Nephron (organoid): ENCODE measurements at regions not wholly inside any gene's neighbourhood (a gene's known extent, or its start where the extent isn't known, plus 50 kb on each side); places are given as distances from the start of the nearest gene placed in this dataset.

Experiments
- H3K27ac Mint-ChIP-seq, 3 experiments: 2 replicates each; pipeline ENCODE4 v1.8.0; 2020; ENCODE audit warnings: mixed read lengths in 3 of 3, mild to moderate bottlenecking in 2 of 3, moderate library complexity in 1 of 3
- H3K27me3 Mint-ChIP-seq: 2 replicates; pipeline ENCODE4 v1.8.0; 2021; ENCODE audit warnings: low read depth, mild to moderate bottlenecking, moderate library complexity, mixed read lengths
- H3K36me3 Mint-ChIP-seq: 2 replicates; pipeline ENCODE4 v1.8.0; 2020; ENCODE audit warnings: low read depth, mixed read lengths
- H3K4me1 Mint-ChIP-seq: 2 replicates; pipeline ENCODE4 v1.8.0; 2020; ENCODE audit warnings: mixed read lengths
- H3K4me3 Mint-ChIP-seq, 3 experiments: 2 replicates each; pipeline ENCODE4 v1.8.0; 2020; ENCODE audit warnings: mild to moderate bottlenecking in 3 of 3, mixed read lengths in 3 of 3, moderate library complexity in 2 of 3
- H3K9me3 Mint-ChIP-seq: 2 replicates; pipeline ENCODE4 v1.8.0; 2020; ENCODE audit warnings: mixed read lengths
- TF ChIP-seq, protein P1 (sequence below), 3 experiments: fragments of 200-600 bp; sonication (generic); IDR thresholded peaks; one replicate each; pipeline ENCODE4 v1.5.0; 2021; ENCODE audit warnings: antibody characterized with exemption in 3 of 3; ENCODE audit not compliant: unreplicated experiment in 3 of 3

DNA sequence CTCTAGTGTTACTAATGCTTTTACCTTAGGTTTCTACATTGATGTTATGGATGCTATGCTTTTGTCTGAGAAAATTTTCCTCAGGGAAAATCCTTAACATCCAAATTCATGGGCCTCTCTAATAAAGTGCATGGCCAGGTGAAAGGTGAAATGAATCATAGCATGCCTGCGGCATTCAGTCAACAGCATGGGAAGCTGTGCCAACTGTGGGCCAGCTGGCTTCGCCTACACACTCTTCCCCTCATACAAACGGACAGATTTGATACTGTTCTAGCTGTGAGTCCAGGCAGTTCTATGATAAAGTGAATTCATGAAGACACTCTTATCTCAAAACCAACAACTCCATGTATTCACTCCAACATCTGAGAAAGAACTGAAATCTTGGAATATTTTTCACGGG, 374.1 kb downstream of the PLK2 start:
- H3K36me3 Mint-ChIP-seq = no peaks in the 10 kb centered on the region
- TF ChIP-seq, protein P1, sequence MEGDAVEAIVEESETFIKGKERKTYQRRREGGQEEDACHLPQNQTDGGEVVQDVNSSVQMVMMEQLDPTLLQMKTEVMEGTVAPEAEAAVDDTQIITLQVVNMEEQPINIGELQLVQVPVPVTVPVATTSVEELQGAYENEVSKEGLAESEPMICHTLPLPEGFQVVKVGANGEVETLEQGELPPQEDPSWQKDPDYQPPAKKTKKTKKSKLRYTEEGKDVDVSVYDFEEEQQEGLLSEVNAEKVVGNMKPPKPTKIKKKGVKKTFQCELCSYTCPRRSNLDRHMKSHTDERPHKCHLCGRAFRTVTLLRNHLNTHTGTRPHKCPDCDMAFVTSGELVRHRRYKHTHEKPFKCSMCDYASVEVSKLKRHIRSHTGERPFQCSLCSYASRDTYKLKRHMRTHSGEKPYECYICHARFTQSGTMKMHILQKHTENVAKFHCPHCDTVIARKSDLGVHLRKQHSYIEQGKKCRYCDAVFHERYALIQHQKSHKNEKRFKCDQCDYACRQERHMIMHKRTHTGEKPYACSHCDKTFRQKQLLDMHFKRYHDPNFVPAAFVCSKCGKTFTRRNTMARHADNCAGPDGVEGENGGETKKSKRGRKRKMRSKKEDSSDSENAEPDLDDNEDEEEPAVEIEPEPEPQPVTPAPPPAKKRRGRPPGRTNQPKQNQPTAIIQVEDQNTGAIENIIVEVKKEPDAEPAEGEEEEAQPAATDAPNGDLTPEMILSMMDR (IDR thresholded peaks at IDR 0.05; ENCODE audit: unreplicated experiment in 3 of 3) = no peak
- no peaks in the 10 kb centered on the region for H3K27me3 Mint-ChIP-seq
- H3K4me1 Mint-ChIP-seq = peaks cover 38% of the 10 kb centered on the region
- no peak overlapping the region for H3K27ac Mint-ChIP-seq
- H3K9me3 Mint-ChIP-seq = no peaks in the 10 kb centered on the region
- H3K4me3 Mint-ChIP-seq = no peak overlapping the region

DNA sequence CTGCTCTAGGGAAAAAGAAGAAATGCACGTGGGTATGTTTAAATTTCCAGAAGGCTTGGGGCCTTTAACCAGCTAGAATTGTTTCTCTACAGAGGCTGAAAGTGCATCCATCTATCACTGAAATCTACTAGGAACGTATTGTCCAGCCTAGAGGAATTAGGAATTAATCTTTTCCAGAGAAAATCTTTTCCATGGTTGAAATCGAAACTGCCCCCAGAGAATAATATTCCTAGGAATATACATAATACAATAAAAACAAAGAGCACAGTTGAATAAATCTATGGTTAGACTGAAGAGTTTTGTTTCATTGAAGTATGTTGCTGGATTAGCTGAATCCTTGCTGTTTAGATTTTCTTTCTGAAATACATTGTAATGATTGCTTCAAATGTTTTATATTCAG, 378.5 kb downstream of the PLK2 start:
- no peaks in the 10 kb centered on the region for H3K36me3 Mint-ChIP-seq
- H3K4me3 Mint-ChIP-seq = no peak overlapping the region
- TF ChIP-seq, protein P1 (IDR thresholded peaks at IDR 0.05; ENCODE audit: unreplicated experiment in 3 of 3) = no peak
- peak overlapping the region in 1 of 3 experiments; percentile 5 for H3K27ac Mint-ChIP-seq
- H3K4me1 Mint-ChIP-seq = peaks cover 51% of the 10 kb centered on the region
- H3K27me3 Mint-ChIP-seq = no peaks in the 10 kb centered on the region
- H3K9me3 Mint-ChIP-seq = no peaks in the 10 kb centered on the region

DNA sequence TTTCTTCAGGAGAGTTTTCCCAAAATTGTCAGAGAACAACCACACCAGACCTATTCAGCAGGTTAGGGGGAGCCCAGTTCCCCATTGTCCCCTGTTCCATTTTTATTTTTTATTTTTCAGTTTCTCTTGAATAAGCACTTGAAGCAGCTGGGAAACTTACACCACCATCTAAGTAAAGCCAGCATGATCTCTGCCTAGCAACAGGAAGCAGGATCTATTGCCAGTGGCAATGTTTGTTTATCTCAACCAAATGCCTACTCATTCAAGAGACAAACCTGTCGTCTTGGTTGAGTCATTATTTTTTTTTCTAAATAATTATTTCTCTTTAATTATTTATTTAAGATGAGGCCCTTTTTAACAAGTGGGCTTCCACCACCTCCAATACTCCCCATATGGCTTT, 379.3 kb downstream of the PLK2 start:
- Mint-ChIP-seq H3K9me3 (no peaks in the 10 kb centered on the region), H3K4me3 (no peak overlapping the region), H3K36me3 (no peaks in the 10 kb centered on the region), H3K27ac (peak overlapping the region in 1 of 3 experiments; percentile 26), H3K4me1 (peaks cover 52% of the 10 kb centered on the region), H3K27me3 (no peaks in the 10 kb centered on the region)
- TF ChIP-seq, protein P1 (IDR thresholded peaks at IDR 0.05; ENCODE audit: unreplicated experiment in 3 of 3) = no peak

DNA sequence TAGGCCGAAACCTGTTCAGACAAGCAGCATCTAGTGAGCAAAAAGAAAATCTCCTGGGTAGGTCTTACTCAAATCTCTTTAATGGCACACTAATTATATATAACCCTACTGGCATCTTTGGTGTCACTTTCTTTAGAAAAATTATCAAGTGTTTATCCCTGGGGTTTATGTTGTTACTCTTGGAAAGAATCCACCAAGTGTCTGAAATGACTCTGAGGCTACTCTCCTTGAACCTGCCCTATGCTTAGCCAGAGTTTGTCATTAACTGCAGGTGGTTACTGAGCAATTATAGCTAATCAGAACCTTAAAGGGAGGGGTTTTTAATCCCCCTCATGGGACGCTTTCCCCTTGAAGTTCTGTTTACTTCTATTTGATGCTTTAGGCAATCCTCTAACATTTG, 381.9 kb downstream of the PLK2 start:
- TF ChIP-seq, protein P1 (IDR thresholded peaks at IDR 0.05; ENCODE audit: unreplicated experiment in 3 of 3) = no peak
- Mint-ChIP-seq H3K36me3 (no peaks in the 10 kb centered on the region), H3K9me3 (no peaks in the 10 kb centered on the region), H3K4me1 (peaks cover 65% of the 10 kb centered on the region), H3K27me3 (no peaks in the 10 kb centered on the region), H3K27ac (peak overlapping the region; percentile 40 to 60 (median 58)), H3K4me3 (no peak overlapping the region)

DNA sequence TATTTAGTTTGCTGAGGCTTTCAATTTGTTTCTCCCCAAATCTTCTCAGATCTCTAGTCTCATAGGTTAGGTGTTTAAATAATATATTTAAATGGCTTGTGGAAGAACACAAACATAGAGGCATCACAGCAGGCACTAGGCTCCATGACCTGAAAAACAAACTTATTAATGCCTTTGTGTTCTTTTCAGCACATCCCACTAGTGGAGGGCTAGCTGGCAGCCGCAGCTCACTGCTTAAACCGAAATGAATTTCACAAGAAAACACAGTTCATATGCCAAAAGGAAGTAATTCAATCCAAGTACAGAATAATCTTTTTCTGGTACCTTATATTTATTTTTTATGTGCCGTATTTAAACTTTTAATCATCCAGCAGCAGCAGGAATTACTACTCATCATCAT, 382.5 kb downstream of the PLK2 start:
- Mint-ChIP-seq H3K4me1 (peaks cover 65% of the 10 kb centered on the region), H3K9me3 (no peaks in the 10 kb centered on the region), H3K27me3 (no peaks in the 10 kb centered on the region), H3K27ac (peak overlapping the region; percentile 40 to 60 (median 58)), H3K36me3 (no peaks in the 10 kb centered on the region), H3K4me3 (no peak overlapping the region)
- TF ChIP-seq, protein P1 (IDR thresholded peaks at IDR 0.05; ENCODE audit: unreplicated experiment in 3 of 3) = no peak

DNA sequence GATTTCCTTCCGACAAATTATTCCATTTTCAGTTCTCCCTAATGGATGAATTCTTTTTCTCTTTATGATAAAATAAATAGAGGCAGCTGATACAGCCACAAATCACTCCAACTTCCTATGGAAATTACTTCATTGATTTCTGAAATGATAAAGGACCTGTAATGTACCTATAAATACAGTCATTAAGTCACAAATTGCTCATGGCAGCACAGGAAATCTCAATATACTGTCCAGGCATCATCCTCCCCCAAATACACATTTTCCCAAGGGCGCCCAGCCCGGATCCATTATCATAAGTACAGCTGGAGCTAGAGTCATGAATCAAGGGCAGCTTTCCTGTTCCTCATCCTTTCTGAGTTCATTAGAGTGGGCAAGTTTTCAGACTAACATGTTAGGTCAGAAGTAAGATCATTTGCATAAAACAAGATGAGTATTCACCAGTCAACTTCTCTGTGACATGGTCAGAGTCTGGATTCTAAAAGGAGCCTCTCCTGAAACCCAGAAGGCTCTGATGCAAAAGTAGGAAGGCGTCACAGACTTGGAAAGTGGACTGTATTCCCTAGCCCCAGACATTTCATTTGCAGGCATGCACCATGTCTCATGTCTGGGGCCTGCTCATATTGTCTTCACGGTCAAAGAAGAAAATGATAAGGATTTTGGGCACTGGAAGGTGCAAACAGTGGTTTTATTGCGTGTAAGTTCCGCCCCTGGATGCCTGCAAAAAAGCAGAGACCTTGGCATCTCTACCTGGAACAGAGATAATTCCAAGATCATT, 383.2 kb downstream of the PLK2 start:
- Mint-ChIP-seq H3K4me1 (peaks cover 68% of the 10 kb centered on the region), H3K27ac (peak overlapping the region; percentile 42 to 60 (median 58)), H3K36me3 (no peaks in the 10 kb centered on the region), H3K9me3 (no peaks in the 10 kb centered on the region), H3K4me3 (no peak overlapping the region), H3K27me3 (no peaks in the 10 kb centered on the region)
- TF ChIP-seq, protein P1 (IDR thresholded peaks at IDR 0.05; ENCODE audit: unreplicated experiment in 3 of 3) = no peak
